CD14-positive monocyte (primary cell): ENCODE measurements at regions not wholly inside any gene's neighbourhood (a gene's known extent, or its start where the extent isn't known, plus 50 kb on each side); places are given as distances from the start of the nearest gene placed in this dataset.

Experiments used
- DNase-seq, 3 donors: peaks; one replicate each; pipeline ENCODE4 v3.0.0-alpha.2; 2011 to 2022
- H2AFZ ChIP-seq: 2 replicates; pipeline ENCODE4 v1.6.0; 2012; ENCODE audit warnings: mild to moderate bottlenecking, low read depth, low read length, inconsistent platforms; ENCODE audit not compliant: insufficient read depth, poor library complexity, severe bottlenecking
- H3K27ac ChIP-seq, 2 donors: 1 replicate in 1 of 2; 2 replicates in 1 of 2; pipeline ENCODE4 v1.5.1; 2012 to 2013; ENCODE audit warnings: low read length in 2 of 2, control low read depth in 1 of 2, inconsistent platforms in 1 of 2, low read depth in 1 of 2, mild to moderate bottlenecking in 1 of 2
- H3K27me3 ChIP-seq, 2 donors: one replicate each; pipeline versions ENCODE4 v1.6.0 to v1.6.1; 2011 to 2013; ENCODE audit warnings: low read length in 2 of 2; ENCODE audit not compliant: control insufficient read depth in 2 of 2, insufficient read depth in 2 of 2
- H3K36me3 ChIP-seq, 2 donors: replicated peaks in 1 of 2; 1 replicate in 1 of 2; 2 replicates in 1 of 2; pipeline versions ENCODE4 v1.5.1 to v1.6.1; 2012 to 2013; ENCODE audit warnings: low read length in 2 of 2, control low read depth in 1 of 2, inconsistent platforms in 1 of 2, mild to moderate bottlenecking in 1 of 2; ENCODE audit not compliant: insufficient read depth in 2 of 2, control insufficient read depth in 1 of 2
- H3K4me1 ChIP-seq, 2 donors: 1 replicate in 1 of 2; 2 replicates in 1 of 2; pipeline versions ENCODE4 v1.5.1 to v1.6.1; 2012 to 2013; ENCODE audit warnings: low read length in 2 of 2, control low read depth in 1 of 2, inconsistent platforms in 1 of 2, mild to moderate bottlenecking in 1 of 2, moderate library complexity in 1 of 2; ENCODE audit not compliant: insufficient read depth in 2 of 2, control insufficient read depth in 1 of 2
- H3K4me2 ChIP-seq: replicated peaks from 2 replicates; pipeline ENCODE3; 2012; ENCODE audit warnings: low read length, moderate library complexity, mild to moderate bottlenecking; ENCODE audit not compliant: poor library complexity, severe bottlenecking; ENCODE audit errors: extremely low read depth
- H3K4me3 ChIP-seq, 3 experiments: fragments of 200-600 bp in 1 of 3; sonication (generic) in 1 of 3; replicated peaks in 1 of 3; 1 replicate in 2 of 3; 2 replicates in 1 of 3; pipeline ENCODE4 v1.5.1; 2011 to 2013; ENCODE audit warnings: low read length in 3 of 3, mild to moderate bottlenecking in 3 of 3, control low read depth in 2 of 3, low read depth in 2 of 3, inconsistent platforms in 1 of 3, moderate library complexity in 1 of 3
- H3K79me2 ChIP-seq: 2 replicates; pipeline ENCODE4 v1.6.0; 2012; ENCODE audit warnings: mild to moderate bottlenecking, control low read depth, inconsistent platforms, low read length, moderate library complexity; ENCODE audit not compliant: insufficient read depth
- H3K9ac ChIP-seq: 2 replicates; pipeline ENCODE4 v1.6.0; 2017; ENCODE audit warnings: low read length, mild to moderate bottlenecking; ENCODE audit not compliant: insufficient read depth, poor library complexity, severe bottlenecking
- H3K9me3 ChIP-seq, 2 donors: replicated peaks in 1 of 2; 1 replicate in 1 of 2; 2 replicates in 1 of 2; pipeline versions ENCODE4 v1.5.1 to v1.6.1; 2012 to 2013; ENCODE audit warnings: low read length in 2 of 2, control low read depth in 1 of 2; ENCODE audit not compliant: control insufficient read depth in 1 of 2, insufficient read depth in 1 of 2
- H4K20me1 ChIP-seq: 2 replicates; pipeline ENCODE4 v1.6.0; 2012; ENCODE audit warnings: mild to moderate bottlenecking, low read length, control low read depth, moderate library complexity; ENCODE audit not compliant: insufficient read depth
- H3K27ac Mint-ChIP-seq, 7 donors: one replicate each; pipeline ENCODE4 v1.8.0; 2020; ENCODE audit warnings: mild to moderate bottlenecking in 7 of 7, mixed read lengths in 7 of 7, moderate library complexity in 6 of 7, inconsistent platforms in 2 of 7
- H3K27me3 Mint-ChIP-seq, 3 donors: one replicate each; pipeline ENCODE4 v1.8.0; 2021 to 2022; ENCODE audit warnings: low read depth in 3 of 3, mild to moderate bottlenecking in 3 of 3, mixed read lengths in 3 of 3, moderate library complexity in 3 of 3, inconsistent platforms in 1 of 3
- H3K36me3 Mint-ChIP-seq, 2 donors: one replicate each; pipeline ENCODE4 v1.8.0; 2020; ENCODE audit warnings: mixed read lengths in 2 of 2, inconsistent platforms in 1 of 2, mild to moderate bottlenecking in 1 of 2
- H3K4me1 Mint-ChIP-seq: one replicate; pipeline ENCODE4 v1.8.0; 2020; ENCODE audit warnings: mild to moderate bottlenecking, mixed read lengths
- H3K4me3 Mint-ChIP-seq, 2 donors: one replicate each; pipeline ENCODE4 v1.8.0; 2020; ENCODE audit warnings: mild to moderate bottlenecking in 2 of 2, mixed read lengths in 2 of 2, moderate library complexity in 1 of 2
- H3K9me3 Mint-ChIP-seq, 7 donors: one replicate each; pipeline ENCODE4 v1.8.0; 2020 to 2022; ENCODE audit warnings: mixed read lengths in 7 of 7, mild to moderate bottlenecking in 6 of 7, moderate library complexity in 6 of 7, inconsistent platforms in 2 of 7
- WGBS: methylation state at CpG from one replicate; pipeline ENCODE4 v1.1.5; 2013; ENCODE audit warnings: missing lambda C conversion rate; ENCODE audit not compliant: insufficient coverage; 5-methylcytosine and 5-hydroxymethylcytosine counted together
- intact Hi-C, 2 donors: fragments of 100-400 bp; cut with micrococcal nuclease; formaldehyde crosslinking; loops; one replicate each; pipeline versions ENCODE4 v1.15.0 to v1.15.1; 2023
- TF ChIP-seq, protein P1 (sequence below): fragments of 200-600 bp; IDR thresholded peaks from one replicate; pipeline ENCODE4 v1.8.0; 2022; ENCODE audit warnings: antibody characterized with exemption, mild to moderate bottlenecking

DNA sequence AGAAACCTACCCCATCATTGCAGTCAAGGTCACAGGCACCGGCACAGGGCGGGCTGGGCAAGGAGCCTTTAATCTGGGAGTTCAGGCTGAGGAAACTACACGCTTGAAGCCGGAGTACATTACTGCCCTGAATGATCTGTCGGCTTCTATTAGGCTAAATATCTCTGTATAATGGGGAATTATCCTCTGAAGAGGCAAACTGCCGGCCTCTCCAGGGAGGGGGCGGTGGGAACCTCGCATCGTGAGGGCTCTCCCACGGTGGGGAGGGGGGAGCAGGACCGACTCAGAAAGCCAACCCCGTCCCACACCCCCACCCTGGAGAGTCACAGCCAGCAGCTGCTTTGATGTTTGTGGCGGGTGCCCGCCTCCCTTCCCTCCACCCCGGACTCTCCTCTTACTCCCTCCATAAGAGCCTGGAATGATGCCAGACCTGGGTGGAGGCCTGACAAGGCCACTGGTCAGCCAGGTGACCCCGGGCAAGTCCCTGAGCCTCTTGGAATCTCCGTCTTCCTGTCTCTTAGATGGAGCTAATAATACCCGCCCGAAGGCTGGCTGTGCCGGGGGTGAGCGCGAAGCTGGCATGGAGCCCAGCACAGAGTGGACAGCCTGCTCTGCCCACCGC is 63.4 kb upstream of the LINGO1 start:
- TF ChIP-seq, protein P1, sequence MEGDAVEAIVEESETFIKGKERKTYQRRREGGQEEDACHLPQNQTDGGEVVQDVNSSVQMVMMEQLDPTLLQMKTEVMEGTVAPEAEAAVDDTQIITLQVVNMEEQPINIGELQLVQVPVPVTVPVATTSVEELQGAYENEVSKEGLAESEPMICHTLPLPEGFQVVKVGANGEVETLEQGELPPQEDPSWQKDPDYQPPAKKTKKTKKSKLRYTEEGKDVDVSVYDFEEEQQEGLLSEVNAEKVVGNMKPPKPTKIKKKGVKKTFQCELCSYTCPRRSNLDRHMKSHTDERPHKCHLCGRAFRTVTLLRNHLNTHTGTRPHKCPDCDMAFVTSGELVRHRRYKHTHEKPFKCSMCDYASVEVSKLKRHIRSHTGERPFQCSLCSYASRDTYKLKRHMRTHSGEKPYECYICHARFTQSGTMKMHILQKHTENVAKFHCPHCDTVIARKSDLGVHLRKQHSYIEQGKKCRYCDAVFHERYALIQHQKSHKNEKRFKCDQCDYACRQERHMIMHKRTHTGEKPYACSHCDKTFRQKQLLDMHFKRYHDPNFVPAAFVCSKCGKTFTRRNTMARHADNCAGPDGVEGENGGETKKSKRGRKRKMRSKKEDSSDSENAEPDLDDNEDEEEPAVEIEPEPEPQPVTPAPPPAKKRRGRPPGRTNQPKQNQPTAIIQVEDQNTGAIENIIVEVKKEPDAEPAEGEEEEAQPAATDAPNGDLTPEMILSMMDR = no peak
- 86% methylated on average over 16 of the region's 23 CpGs for WGBS
- H3K27me3 ChIP-seq = no peaks in the 10 kb centered on the region
- H3K4me1 ChIP-seq = no peaks in the 10 kb centered on the region
- no peaks in the 10 kb centered on the region for H3K79me2 ChIP-seq
- DNase-seq = no peak
- no peak overlapping the region for H3K4me2 ChIP-seq
- Mint-ChIP-seq H3K9me3 (peaks cover 0 to 2% (median 0%) of the 10 kb centered on the region in 7 donors), H3K4me1 (no peaks in the 10 kb centered on the region), H3K4me3 (no peak overlapping the region), H3K27me3 (peaks cover 14 to 16% (median 14%) of the 10 kb centered on the region in 3 donors), H3K27ac (no peak overlapping the region), H3K36me3 (no peaks in the 10 kb centered on the region)
- no peak overlapping the region for H3K4me3 ChIP-seq
- H2AFZ ChIP-seq = no peak overlapping the region
- H3K9ac ChIP-seq = no peak overlapping the region
- intact Hi-C loops = no loop called here
- H3K27ac ChIP-seq = no peak overlapping the region
- no peaks in the 10 kb centered on the region for H3K9me3 ChIP-seq
- no peaks in the 10 kb centered on the region for H4K20me1 ChIP-seq
- H3K36me3 ChIP-seq = no peaks in the 10 kb centered on the region

DNA sequence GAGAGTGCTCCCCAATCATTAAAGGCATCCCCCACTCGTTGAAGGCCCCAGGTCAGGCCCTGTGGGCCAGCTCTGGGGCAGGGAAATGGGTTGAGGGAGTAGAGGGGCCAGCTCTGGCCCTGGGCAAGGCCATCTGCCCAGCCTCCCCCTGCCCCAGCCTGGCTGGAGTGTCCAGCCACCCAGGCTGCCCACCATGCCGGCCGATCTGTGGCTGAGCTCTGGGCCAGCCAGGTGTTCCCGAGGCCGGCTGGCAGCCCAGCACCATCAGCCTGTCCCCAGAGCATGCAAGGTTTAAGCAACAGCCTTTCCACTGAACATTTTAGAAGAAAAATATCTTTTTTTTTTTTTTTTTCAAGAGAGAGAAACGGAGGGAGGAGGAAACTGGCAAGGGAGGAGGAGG is 62.8 kb upstream of the LINGO1 start:
- Histone ChIP-seq H4K20me1 (no peaks in the 10 kb centered on the region), H3K36me3 (no peaks in the 10 kb centered on the region), H3K27me3 (no peaks in the 10 kb centered on the region), H3K4me2 (no peak overlapping the region), H3K27ac (no peak overlapping the region), H3K4me3 (no peak overlapping the region), H3K79me2 (no peaks in the 10 kb centered on the region), H3K4me1 (no peaks in the 10 kb centered on the region), H3K9me3 (no peaks in the 10 kb centered on the region), H3K9ac (no peak overlapping the region), H2AFZ (no peak overlapping the region)
- no peak for DNase-seq
- H3K36me3 Mint-ChIP-seq = no peaks in the 10 kb centered on the region
- peaks cover 14 to 16% (median 14%) of the 10 kb centered on the region in 3 donors for H3K27me3 Mint-ChIP-seq
- H3K4me1 Mint-ChIP-seq = no peaks in the 10 kb centered on the region
- TF ChIP-seq, protein P1 = no peak
- H3K27ac Mint-ChIP-seq = no peak overlapping the region
- H3K4me3 Mint-ChIP-seq = no peak overlapping the region
- 96% methylated on average over 3 of the region's 6 CpGs for WGBS
- intact Hi-C loops = no loop called here
- H3K9me3 Mint-ChIP-seq = peaks cover 0 to 2% (median 0%) of the 10 kb centered on the region in 7 donors
